ENCODE measurements at regions not wholly inside any gene's neighbourhood (a gene's known extent, or its start where the extent isn't known, plus 50 kb on each side); places are given as distances from the start of the nearest gene placed in this dataset.

DNA sequence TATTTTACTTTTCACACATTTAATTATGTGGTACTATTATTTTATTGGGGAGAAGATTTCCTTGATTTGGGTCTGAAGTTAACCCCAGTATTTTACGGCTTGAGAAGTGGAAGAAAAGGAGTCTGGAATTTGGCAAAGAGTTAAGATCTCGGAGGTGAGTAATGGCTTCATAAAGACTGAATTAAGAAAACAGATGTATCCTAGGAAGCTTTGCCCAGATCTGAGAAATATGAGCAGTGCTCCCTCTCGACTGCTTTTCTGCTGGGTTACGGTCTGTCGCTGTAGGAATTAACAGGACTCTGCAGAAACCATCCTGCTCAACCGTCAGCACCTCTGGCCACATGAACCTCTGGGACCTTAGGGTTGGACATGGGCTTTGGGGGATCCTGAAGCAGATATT, 163.6 kb upstream of the NDN start:
- H3K4me3 ChIP-seq (ENCODE audit: low read depth in 1 of 2, low read length in 2 of 2), result no peak overlapping the region
- H3K4me1 ChIP-seq (ENCODE audit: control insufficient read depth in 1 of 2, insufficient read depth in 2 of 2, low read length in 2 of 2), result no peaks in the 10 kb centered on the region
- no peaks in the 10 kb centered on the region for H3K27me3 ChIP-seq (ENCODE audit: low read depth, low read length)
- peaks cover 0 to 2% of the 10 kb centered on the region in 2 donors for H3K9me3 ChIP-seq (ENCODE audit: control insufficient read depth in 1 of 2, low read length in 2 of 2)
- no peaks in the 10 kb centered on the region for H3K36me3 ChIP-seq (ENCODE audit: control insufficient read depth in 1 of 2, insufficient read depth in 2 of 2, low read length in 2 of 2)
- H3K27ac ChIP-seq (ENCODE audit: low read length), result no peak overlapping the region

DNA sequence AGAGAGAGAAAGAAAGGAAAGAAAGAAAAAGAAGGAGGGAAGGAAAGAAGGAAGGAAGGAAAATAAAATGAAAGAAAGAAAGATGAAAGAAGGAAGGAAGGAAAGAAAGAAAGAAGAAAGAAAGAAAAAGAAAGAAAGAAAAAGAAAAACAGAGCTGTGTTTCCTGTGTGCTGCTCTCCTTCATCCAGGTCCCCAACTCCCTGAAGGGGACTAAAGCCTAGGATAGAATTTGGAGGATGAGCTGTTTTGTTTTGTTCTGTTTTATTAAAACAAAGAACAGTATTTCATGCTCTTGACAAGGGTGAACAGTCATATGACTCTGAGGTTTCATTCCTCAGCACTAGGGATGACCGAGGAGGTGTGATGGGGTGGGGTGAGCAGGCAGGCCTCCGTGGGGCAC, 164.8 kb upstream of the NDN start:
- H3K4me3 ChIP-seq (ENCODE audit: low read depth in 1 of 2, low read length in 2 of 2), result no peak overlapping the region
- H3K9me3 ChIP-seq (ENCODE audit: control insufficient read depth in 1 of 2, low read length in 2 of 2), result no peaks in the 10 kb centered on the region
- no peaks in the 10 kb centered on the region for H3K36me3 ChIP-seq (ENCODE audit: control insufficient read depth in 1 of 2, insufficient read depth in 2 of 2, low read length in 2 of 2)
- no peaks in the 10 kb centered on the region for H3K27me3 ChIP-seq (ENCODE audit: low read depth, low read length)
- H3K27ac ChIP-seq (ENCODE audit: low read length), result no peak overlapping the region
- H3K4me1 ChIP-seq (ENCODE audit: control insufficient read depth in 1 of 2, insufficient read depth in 2 of 2, low read length in 2 of 2), result no peaks in the 10 kb centered on the region

DNA sequence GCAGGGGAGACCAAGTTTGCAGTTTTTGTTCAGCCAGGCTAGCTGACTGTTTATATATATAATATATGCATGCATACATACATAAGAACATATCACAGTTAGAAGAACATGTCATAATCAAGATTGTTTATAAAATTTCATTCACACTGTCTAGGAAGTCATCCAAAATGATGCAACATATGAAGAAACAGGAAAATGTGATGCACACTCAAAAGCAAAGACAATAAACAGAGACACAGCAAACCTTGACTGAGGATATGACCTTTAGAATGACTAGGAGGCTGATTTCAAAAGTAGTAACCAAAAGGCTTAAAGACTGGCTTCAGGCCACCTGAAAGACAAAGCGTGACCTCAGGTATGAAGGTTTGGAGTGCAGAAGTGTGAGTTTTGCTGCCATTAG, 166.2 kb upstream of the NDN start:
- no peaks in the 10 kb centered on the region for H3K27me3 ChIP-seq (ENCODE audit: low read depth, low read length)
- no peaks in the 10 kb centered on the region for H3K36me3 ChIP-seq (ENCODE audit: control insufficient read depth in 1 of 2, insufficient read depth in 2 of 2, low read length in 2 of 2)
- H3K9me3 ChIP-seq (ENCODE audit: control insufficient read depth in 1 of 2, low read length in 2 of 2), result no peaks in the 10 kb centered on the region
- H3K27ac ChIP-seq (ENCODE audit: low read length), result no peak overlapping the region
- H3K4me1 ChIP-seq (ENCODE audit: control insufficient read depth in 1 of 2, insufficient read depth in 2 of 2, low read length in 2 of 2), result no peaks in the 10 kb centered on the region
- no peak overlapping the region for H3K4me3 ChIP-seq (ENCODE audit: low read depth in 1 of 2, low read length in 2 of 2)

DNA sequence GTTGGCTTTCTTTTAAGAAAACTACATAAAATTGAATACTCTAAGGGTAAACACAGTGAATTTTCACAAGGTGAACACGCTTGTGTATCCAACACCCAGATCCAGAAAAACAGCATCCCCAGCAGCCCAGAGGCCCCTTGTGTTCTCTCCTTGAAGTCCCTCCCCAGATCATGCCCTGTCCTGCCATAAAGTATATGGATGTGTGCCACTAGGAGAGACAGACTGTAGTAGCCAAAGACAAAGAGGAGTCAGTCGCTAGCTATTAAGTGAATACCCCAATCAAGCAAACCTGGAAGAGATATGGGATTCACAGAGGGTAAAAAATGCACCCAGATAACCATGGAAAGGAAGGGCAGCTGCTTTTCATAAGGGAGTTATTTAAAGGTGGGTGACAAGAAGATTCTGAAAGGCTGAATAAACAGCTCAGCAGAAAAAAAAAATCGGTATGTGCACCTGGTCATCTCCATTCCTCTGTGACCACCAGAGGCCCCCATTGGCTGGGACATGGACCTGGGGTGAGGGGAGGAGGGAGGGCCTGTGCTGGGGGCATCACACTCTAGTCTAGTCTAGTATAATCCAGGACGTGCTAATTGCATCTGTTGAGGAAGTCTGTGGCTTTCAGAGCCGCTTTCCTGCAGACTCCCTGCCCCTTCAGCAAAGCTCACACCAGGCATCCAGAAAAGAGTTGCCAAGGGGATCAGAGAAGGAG, 167.3 kb upstream of the NDN start:
- Histone ChIP-seq H3K27me3 (ENCODE audit: low read depth, low read length) (no peaks in the 10 kb centered on the region), H3K27ac (ENCODE audit: low read length) (no peak overlapping the region)

DNA sequence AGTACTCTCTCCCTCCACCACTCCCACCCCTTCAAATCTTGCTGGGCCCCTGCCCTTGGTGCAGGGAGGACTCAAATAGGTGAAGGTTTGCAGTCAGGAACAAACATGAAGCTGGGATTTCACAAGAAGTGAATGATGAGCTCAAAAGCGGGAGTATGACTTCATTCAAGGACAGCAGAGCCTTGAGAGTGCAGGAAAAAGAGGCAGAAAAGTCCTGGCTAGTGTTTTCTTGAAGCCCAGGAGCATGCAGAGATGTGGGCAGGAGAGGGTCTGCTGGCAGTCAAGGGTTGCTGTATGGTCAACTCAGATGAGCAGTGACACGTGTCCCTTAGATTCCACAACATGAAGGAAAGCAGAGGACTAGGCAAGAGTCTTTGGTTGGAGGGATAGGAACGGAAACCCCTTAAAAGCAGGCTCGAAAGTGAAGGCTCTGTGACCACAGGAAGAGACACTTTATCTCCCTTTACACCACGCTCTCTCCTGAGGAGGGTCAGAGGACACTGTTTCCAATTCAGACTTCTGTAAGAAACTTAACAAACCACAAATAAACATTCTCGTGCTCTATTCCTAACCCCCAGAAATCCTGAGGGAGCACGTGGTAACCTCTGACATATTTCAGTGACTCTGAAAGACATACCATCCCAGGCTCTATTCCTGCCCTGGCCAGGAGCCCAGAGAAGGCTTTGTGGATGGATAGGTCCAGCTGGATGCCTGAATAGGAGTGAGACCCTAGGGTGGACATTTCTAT, 168.0 kb upstream of the NDN start:
- no peaks in the 10 kb centered on the region for H3K36me3 ChIP-seq (ENCODE audit: control insufficient read depth in 1 of 2, insufficient read depth in 2 of 2, low read length in 2 of 2)
- no peak overlapping the region for H3K27ac ChIP-seq (ENCODE audit: low read length)
- no peaks in the 10 kb centered on the region for H3K27me3 ChIP-seq (ENCODE audit: low read depth, low read length)
- H3K4me1 ChIP-seq (ENCODE audit: control insufficient read depth in 1 of 2, insufficient read depth in 2 of 2, low read length in 2 of 2), result no peaks in the 10 kb centered on the region
- H3K9me3 ChIP-seq (ENCODE audit: control insufficient read depth in 1 of 2, low read length in 2 of 2), result no peaks in the 10 kb centered on the region
- no peak overlapping the region for H3K4me3 ChIP-seq (ENCODE audit: low read depth in 1 of 2, low read length in 2 of 2)

More for the DNA sequence above, 167.3 kb upstream of the NDN start:
- H3K36me3 ChIP-seq (ENCODE audit: control insufficient read depth in 1 of 2, insufficient read depth in 2 of 2, low read length in 2 of 2), result no peaks in the 10 kb centered on the region
- H3K4me3 ChIP-seq (ENCODE audit: low read depth in 1 of 2, low read length in 2 of 2), result no peak overlapping the region
- H3K4me1 ChIP-seq (ENCODE audit: control insufficient read depth in 1 of 2, insufficient read depth in 2 of 2, low read length in 2 of 2), result no peaks in the 10 kb centered on the region
- no peaks in the 10 kb centered on the region for H3K9me3 ChIP-seq (ENCODE audit: control insufficient read depth in 1 of 2, low read length in 2 of 2)

DNA sequence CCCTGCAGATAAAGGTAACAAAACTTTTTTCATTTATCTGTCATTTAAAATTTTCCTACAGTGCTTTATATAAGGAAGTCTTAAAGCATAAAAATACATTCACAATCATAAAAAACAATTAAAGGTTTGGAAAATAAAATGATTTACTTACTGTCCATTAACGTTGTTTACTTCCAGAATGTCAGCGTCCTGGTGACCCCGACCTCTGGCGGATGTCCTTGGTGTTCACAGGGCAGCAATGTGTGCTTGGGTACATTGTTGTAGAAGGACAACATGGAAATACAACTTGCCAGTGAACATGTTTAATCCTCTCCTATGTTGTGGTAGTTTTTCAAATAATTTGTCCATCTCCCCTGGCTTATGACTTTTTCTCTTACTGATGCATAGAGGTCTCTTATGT, 168.8 kb upstream of the NDN start:
- Histone ChIP-seq H3K36me3 (ENCODE audit: control insufficient read depth in 1 of 2, insufficient read depth in 2 of 2, low read length in 2 of 2) (no peaks in the 10 kb centered on the region), H3K4me3 (ENCODE audit: low read depth in 1 of 2, low read length in 2 of 2) (no peak overlapping the region), H3K9me3 (ENCODE audit: control insufficient read depth in 1 of 2, low read length in 2 of 2) (no peaks in the 10 kb centered on the region), H3K27me3 (ENCODE audit: low read depth, low read length) (no peaks in the 10 kb centered on the region), H3K27ac (ENCODE audit: low read length) (no peak overlapping the region), H3K4me1 (ENCODE audit: control insufficient read depth in 1 of 2, insufficient read depth in 2 of 2, low read length in 2 of 2) (no peaks in the 10 kb centered on the region)

DNA sequence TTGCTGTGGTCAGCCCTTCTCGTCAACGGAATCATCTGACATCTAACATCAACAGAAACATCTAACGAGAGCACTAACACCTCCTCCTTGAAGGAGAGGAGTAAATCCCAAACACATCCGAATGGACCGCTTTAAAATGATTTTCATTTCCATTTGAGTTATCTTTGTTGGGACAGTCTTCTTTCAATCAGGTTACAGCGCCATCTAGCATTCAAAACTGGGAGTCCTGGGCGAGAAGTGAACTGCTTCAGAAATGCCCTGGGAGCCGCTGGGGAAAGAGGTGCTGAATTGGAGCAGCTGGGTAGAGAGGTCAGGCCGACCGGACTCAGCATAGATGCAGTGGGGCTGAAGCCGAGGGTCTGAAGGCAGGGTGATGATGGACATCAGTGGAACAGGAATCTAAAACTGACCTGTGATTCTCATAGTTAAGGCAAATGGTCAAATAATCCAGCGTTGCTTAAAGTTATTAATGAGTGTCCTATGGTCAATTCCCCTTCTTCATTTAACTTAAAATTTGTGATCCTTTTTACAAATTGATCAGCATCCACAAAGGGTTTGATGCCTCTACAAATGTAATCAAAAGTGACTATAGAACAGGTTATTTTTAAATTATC, 170.0 kb upstream of the NDN start:
- no peaks in the 10 kb centered on the region for H3K9me3 ChIP-seq (ENCODE audit: control insufficient read depth in 1 of 2, low read length in 2 of 2)
- H3K27ac ChIP-seq (ENCODE audit: low read length), result no peak overlapping the region
- no peak overlapping the region for H3K4me3 ChIP-seq (ENCODE audit: low read depth in 1 of 2, low read length in 2 of 2)

DNA sequence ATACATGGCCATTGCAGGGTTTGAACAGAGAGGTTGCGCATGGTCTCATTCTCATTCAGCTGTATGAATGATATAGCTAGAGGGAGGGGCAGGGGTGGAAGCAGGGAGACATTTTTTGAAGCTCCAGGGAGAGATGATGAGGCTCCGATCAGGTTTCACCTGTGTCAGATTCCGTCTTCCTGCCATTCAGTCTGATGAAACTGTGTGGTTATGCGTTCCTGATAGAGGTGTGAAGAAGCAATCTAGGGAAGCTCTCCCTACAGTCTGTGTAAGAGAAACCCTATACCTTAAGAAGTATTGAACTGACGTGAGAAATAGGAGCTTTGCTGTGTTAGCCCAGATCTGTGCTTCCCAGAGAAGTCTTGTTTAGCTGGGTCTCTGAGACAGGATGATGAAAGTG, 171.9 kb upstream of the NDN start:
- no peak overlapping the region for H3K27ac ChIP-seq (ENCODE audit: low read length)
- no peaks in the 10 kb centered on the region for H3K27me3 ChIP-seq (ENCODE audit: low read depth, low read length)
- no peaks in the 10 kb centered on the region for H3K9me3 ChIP-seq (ENCODE audit: control insufficient read depth in 1 of 2, low read length in 2 of 2)
- no peaks in the 10 kb centered on the region for H3K36me3 ChIP-seq (ENCODE audit: control insufficient read depth in 1 of 2, insufficient read depth in 2 of 2, low read length in 2 of 2)
- H3K4me3 ChIP-seq (ENCODE audit: low read depth in 1 of 2, low read length in 2 of 2), result no peak overlapping the region
- no peaks in the 10 kb centered on the region for H3K4me1 ChIP-seq (ENCODE audit: control insufficient read depth in 1 of 2, insufficient read depth in 2 of 2, low read length in 2 of 2)

More for the DNA sequence above, 170.0 kb upstream of the NDN start:
- no peaks in the 10 kb centered on the region for H3K36me3 ChIP-seq (ENCODE audit: control insufficient read depth in 1 of 2, insufficient read depth in 2 of 2, low read length in 2 of 2)
- H3K4me1 ChIP-seq (ENCODE audit: control insufficient read depth in 1 of 2, insufficient read depth in 2 of 2, low read length in 2 of 2), result no peaks in the 10 kb centered on the region
- no peaks in the 10 kb centered on the region for H3K27me3 ChIP-seq (ENCODE audit: low read depth, low read length)

DNA sequence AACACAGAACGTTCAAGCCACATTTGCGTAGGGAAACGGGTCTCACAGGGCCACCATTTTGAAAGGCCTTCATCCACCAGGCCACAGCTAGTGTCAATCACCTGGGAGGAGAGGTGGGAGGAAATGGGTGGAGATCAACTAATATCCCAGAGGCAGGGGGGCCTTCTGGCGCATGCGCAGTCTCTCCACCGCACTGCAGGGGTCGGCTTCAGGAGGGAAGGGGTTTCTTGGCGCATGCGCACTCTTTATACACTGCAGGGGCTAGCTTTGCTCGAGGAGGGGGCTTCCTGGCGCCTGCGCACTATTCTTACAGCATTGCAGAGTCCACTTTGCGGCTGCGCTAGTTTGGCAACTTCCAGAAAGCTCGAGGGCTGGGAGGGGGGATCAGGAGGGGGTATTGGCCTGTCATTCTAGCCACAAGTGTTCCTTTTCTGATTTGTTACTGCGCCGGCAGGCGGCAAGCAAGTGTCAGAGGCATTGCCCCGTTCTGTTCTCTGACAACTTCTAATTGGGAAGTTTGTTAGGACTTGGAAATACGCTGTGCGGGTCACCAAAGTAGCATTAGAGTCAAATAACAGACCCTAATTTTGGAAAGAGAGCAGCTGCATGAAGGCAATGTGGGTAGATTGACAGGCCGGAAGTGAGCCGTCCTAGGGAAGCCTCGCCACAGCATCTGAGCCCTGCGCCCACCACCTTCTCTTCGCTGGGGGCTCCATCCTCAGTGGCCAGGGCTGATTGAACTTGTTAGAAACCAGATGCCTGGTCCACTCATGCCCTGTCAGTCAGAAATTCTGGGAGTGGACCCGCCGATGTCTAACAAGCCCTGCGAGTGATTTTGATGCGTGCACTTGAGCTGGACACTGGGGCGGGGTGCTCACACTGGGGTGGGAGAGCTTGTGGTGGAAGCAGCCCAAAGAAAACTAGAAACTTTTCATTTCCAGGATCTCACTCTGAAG, 173.5 kb upstream of the NDN start:
- no peak overlapping the region for H3K4me3 ChIP-seq (ENCODE audit: low read depth in 1 of 2, low read length in 2 of 2)
- H3K27me3 ChIP-seq (ENCODE audit: low read depth, low read length), result no peaks in the 10 kb centered on the region
- H3K4me1 ChIP-seq (ENCODE audit: control insufficient read depth in 1 of 2, insufficient read depth in 2 of 2, low read length in 2 of 2), result no peaks in the 10 kb centered on the region
- H3K36me3 ChIP-seq (ENCODE audit: control insufficient read depth in 1 of 2, insufficient read depth in 2 of 2, low read length in 2 of 2), result no peaks in the 10 kb centered on the region
- H3K9me3 ChIP-seq (ENCODE audit: control insufficient read depth in 1 of 2, low read length in 2 of 2), result no peaks in the 10 kb centered on the region
- no peak overlapping the region for H3K27ac ChIP-seq (ENCODE audit: low read length)

DNA sequence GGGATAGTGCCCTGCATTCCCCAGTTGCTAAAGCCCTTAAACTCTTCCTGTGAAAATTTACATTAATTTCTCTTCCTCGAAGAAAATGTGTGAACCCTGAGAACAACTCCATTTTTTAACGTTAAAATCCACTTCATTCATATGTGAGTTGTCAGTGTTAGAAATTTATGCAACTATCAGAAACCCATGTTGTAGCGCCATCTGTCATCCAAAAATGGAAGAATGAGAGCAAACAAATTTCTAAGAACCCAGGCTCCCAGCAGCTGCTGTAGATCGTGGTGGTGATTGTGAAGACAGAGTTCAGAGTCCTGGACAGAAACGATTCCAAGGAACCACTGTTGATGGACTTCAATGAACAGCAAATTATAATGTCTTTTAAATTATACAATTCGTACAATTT, 179.7 kb upstream of the NDN start:
- H3K4me3 ChIP-seq (ENCODE audit: low read depth in 1 of 2, low read length in 2 of 2), result no peak overlapping the region
- H3K4me1 ChIP-seq (ENCODE audit: control insufficient read depth in 1 of 2, insufficient read depth in 2 of 2, low read length in 2 of 2), result no peaks in the 10 kb centered on the region
- no peaks in the 10 kb centered on the region for H3K36me3 ChIP-seq (ENCODE audit: control insufficient read depth in 1 of 2, insufficient read depth in 2 of 2, low read length in 2 of 2)
- no peak overlapping the region for H3K27ac ChIP-seq (ENCODE audit: low read length)
- H3K27me3 ChIP-seq (ENCODE audit: low read depth, low read length), result no peaks in the 10 kb centered on the region
- no peaks in the 10 kb centered on the region for H3K9me3 ChIP-seq (ENCODE audit: control insufficient read depth in 1 of 2, low read length in 2 of 2)

DNA sequence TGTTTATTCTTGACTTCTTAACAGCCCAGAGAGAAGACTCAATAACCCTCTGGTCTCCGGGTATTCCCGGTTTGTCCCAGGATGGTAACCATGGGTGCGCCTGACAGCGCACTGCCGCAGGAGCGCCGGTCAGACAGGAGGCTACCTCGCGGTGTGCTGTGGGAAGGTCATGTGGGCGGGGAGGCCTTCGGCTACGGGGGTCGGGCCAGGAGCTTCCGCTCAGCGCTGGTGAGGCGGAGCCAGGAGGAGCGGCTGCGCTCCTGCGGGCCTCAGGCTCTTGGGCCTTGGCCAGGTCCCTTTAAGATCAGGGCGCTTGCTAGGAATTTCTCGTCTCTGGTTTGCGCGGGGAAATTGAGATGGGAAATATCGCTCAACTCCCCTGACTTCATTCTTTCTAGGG, 182.3 kb upstream of the NDN start:
- no peak overlapping the region for H3K4me3 ChIP-seq (ENCODE audit: low read depth in 1 of 2, low read length in 2 of 2)
- H3K36me3 ChIP-seq (ENCODE audit: control insufficient read depth in 1 of 2, insufficient read depth in 2 of 2, low read length in 2 of 2), result no peaks in the 10 kb centered on the region

More for the DNA sequence above, 182.3 kb upstream of the NDN start:
- no peak overlapping the region for H3K27ac ChIP-seq (ENCODE audit: low read length)
- H3K9me3 ChIP-seq (ENCODE audit: control insufficient read depth in 1 of 2, low read length in 2 of 2), result no peaks in the 10 kb centered on the region
- H3K4me1 ChIP-seq (ENCODE audit: control insufficient read depth in 1 of 2, insufficient read depth in 2 of 2, low read length in 2 of 2), result no peaks in the 10 kb centered on the region
- H3K27me3 ChIP-seq (ENCODE audit: low read depth, low read length), result no peaks in the 10 kb centered on the region

All from muscle layer of duodenum (tissue), 2 donors.